WI38 (cell line): ENCODE measurements at regions not wholly inside any gene's neighbourhood (a gene's known extent, or its start where the extent isn't known, plus 50 kb on each side); places are given as distances from the start of the nearest gene placed in this dataset.

ENCODE experiments used
- H3K4me3 ChIP-seq: 2 replicates; pipeline ENCODE4 v1.5.1; 2011; ENCODE audit warnings: low read depth, mild to moderate bottlenecking, control low read depth, low read length
- TF ChIP-seq, protein P1 (sequence below): IDR thresholded peaks from 2 replicates; pipeline ENCODE4 v1.5.1; 2012; ENCODE audit warnings: low read depth, mild to moderate bottlenecking, control low read depth, low read length

DNA sequence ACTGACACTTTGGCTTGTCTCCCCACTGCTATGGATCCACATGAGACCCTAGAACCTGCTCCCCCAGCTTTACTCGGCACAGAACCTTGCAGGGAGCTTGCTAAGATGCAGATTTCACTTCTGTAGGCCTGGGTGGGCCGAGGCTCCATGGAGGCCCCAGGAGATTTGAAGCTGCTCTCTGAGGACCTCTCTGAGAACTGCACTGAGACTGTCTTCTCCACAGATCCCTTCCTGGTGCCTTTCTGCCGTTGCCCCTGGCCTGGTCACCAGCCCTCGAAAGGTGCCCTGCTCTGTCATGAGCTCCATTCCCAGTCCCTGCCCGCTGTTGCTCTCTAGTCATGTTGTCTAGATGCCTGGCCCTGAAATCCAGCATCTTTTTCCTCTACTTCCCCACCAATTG, 588.4 kb downstream of the AJAP1 start:
- TF ChIP-seq, protein P1, sequence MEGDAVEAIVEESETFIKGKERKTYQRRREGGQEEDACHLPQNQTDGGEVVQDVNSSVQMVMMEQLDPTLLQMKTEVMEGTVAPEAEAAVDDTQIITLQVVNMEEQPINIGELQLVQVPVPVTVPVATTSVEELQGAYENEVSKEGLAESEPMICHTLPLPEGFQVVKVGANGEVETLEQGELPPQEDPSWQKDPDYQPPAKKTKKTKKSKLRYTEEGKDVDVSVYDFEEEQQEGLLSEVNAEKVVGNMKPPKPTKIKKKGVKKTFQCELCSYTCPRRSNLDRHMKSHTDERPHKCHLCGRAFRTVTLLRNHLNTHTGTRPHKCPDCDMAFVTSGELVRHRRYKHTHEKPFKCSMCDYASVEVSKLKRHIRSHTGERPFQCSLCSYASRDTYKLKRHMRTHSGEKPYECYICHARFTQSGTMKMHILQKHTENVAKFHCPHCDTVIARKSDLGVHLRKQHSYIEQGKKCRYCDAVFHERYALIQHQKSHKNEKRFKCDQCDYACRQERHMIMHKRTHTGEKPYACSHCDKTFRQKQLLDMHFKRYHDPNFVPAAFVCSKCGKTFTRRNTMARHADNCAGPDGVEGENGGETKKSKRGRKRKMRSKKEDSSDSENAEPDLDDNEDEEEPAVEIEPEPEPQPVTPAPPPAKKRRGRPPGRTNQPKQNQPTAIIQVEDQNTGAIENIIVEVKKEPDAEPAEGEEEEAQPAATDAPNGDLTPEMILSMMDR = no peak
- H3K4me3 ChIP-seq = no peak overlapping the region

DNA sequence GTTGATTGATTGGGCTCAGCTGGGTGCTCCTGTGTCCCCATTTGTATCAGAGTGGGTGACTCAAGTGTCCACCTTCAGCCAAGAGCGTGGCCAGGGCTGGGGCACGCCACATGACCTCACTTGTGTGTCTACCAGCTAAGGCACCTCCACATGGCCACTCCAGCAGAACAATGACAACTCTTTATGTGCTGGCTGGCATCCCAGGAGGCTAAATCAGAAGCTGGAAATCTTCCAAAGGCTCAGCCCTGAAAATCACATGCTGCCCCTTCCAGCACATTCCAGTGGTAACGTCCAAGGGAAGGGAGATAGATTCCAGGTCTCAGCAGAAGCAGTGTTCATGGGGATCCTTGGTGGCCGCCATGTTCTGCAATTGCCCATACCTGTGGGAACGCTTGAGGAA, 585.5 kb downstream of the AJAP1 start:
- no peak overlapping the region for H3K4me3 ChIP-seq
- TF ChIP-seq, protein P1 = no peak

DNA sequence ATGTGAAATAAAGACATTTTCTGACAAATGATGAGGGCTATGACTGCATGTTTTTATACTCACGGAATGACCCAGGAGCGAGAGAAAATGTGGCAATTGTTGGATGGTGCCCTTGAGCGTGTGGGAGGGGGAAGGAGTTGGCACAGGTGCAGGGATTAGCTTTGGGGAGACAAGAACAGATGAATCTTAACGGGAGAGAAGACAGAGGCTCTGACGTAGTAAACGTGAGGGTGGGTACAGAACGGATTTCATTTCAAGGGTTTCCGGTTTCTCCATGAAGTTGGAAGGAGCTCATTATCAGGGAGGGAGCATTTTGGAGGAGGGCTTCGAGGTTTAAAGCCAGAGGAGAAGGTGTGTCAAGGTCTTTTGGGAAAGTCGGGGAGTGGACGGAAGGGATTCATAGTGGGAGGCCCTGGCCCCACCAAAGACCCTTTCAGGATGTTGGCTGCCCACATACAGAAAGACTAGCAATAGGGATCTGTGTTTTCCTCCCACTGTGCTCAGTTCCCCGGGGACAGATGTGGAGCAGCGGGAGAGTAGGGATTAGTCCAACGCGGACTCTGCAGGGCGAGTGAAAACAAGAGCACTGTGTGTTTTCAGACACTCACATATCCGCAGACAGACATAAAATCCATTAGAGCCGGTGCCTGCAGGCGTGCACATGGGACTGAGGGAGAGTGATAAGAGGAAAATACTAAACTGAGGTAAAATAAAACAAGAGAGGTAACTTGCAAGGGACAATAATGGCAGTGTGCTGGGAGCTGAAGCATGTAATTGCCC, 584.1 kb downstream of the AJAP1 start:
- H3K4me3 ChIP-seq = no peak overlapping the region
- TF ChIP-seq, protein P1 = no peak

DNA sequence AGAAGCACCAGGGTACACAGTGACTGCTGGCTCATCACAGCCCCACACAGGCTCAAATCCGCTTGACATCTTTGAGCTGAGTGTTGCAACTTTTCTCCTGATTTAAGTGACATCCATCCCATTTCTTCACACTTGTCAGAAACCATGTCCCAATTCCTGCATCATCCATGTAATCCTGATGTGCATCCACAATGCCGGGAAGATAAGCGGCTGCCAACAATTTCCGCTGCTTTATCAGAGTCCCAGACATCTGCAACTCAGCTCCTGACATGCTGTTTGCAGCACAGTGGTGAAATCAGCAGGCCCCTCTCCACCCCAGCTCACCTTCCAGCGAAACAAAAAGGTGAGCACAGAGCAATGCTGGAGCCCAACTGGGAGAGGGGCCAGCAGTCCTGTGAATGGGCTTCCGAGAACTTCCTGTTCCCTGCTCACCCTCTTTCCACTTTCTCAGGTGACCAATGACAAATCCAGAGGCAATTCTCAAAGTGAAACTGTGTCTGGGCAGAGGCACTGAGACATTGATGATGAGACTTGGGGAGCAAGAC, 581.0 kb downstream of the AJAP1 start:
- TF ChIP-seq, protein P1 = no peak
- H3K4me3 ChIP-seq = no peak overlapping the region

DNA sequence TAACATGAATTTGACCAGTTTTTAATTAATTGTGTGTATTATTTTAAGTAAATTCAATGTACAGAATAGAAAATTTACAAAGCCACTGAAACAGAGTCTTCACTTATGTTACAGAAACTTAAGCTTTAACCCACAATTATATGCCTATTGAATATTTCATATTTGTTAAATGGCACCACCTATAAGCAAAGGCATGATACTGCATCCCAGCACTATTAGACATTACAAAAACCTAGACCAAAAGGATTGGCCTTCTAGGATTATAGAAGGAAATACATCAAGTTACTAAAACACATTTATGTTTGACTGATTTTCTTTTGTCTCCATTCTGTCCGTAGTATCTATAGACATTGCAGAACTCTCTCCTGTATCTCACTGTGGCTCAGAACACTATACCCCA, 578.1 kb downstream of the AJAP1 start:
- no peak overlapping the region for H3K4me3 ChIP-seq
- TF ChIP-seq, protein P1 = no peak

DNA sequence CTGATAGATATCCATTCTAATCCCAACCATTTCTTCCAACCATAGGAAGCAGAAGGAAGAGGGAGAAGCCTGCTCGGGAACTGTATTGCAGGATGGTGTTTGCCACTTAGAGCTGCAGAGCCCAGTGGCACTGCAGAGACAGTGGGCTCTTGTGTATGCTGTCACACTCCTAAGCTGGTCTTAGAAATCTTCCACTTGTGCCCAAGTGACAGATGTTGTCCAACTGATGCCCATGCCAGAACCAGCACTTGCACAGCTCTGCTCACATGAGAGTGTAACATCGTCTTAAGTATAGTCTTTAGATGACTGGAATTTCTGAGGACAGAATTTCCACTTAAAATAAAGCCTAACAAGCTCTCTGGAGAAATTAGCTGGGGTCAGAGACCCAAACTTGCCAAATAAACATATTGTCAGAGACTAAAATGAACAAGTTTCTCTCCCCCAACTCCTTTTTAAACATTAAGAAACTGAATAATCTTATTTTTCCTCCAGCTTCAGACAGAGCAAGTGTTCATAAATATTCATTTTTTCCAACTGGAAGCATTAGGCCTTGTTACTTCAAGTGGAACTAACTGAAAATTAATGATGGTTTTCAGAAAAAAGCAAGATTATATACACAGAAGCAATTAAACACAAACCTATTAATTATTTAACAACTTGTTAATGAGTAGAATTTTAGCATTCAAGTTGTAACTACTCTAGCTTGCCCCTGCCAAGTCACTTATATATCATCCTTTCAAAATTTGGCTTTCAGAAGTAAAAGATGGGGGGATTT, 577.3 kb downstream of the AJAP1 start:
- TF ChIP-seq, protein P1 = no peak
- H3K4me3 ChIP-seq = no peak overlapping the region

DNA sequence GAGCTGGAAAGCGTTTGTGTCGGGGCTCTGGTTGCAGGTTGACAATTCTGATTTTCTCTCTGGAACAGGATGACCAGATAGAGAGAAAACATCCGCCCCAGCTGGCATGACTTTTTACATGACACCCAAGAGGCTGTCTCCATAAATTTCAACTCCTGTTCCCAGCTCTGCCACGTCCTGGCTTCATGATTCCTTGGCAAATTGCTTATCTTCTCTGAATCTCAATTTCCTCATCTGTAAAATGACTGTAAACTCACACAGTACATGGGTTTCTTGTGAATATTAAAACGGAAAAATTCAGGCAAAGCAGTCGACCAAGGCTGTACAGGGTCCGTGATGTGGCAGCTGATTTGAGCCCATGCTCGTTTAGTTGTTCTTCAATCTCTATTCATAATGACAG, 572.7 kb downstream of the AJAP1 start:
- TF ChIP-seq, protein P1 = no peak

More for the DNA sequence above, 572.7 kb downstream of the AJAP1 start:
- no peak overlapping the region for H3K4me3 ChIP-seq
